Epidermal melanocyte (primary cell): ENCODE measurements at regions not wholly inside any gene's neighbourhood (a gene's known extent, or its start where the extent isn't known, plus 50 kb on each side); places are given as distances from the start of the nearest gene placed in this dataset.

ENCODE experiments used
- DNase-seq: peaks from one replicate; pipeline ENCODE4 v3.0.0; 2011; ENCODE audit warnings: low spot score; ENCODE audit not compliant: insufficient read length

DNA sequence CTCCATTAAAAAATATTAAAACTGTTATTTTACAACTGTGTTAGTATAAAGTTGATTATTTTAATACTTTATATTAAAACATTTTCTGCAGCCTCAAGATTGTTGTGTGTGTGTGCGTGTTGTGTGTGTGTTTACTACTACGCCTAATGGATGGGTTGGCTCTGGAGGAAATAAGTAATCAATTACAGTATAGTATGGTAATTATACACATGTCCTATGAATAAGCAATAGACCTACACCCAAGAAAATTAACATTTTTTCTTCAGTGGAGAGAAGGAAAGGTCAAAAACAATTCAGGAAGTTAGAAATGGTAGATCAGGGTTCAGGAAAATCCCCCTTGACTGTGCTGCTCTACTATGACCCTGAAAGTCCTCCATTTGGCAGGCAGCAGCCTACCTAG, 65.7 kb upstream of the DYRK2 start:
- no peak for DNase-seq

DNA sequence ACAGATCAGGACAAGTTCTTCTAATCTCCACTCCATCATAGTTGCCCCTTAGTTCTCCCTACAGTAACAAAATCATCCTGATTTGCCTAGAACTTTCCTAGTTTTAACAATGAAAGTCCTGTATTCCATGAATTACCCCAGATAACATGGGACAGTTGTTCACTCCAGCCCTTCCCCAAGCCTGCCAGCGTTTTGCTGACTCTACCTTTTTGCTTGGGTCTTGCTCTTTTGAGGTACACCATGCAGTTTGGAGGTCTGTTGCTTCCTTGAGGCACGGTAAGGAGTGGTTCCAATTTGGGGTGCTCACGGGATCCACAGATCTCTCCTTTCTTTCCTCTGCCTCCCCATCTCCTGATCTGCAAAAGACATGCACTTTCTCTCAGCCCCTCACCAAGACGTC, 61.6 kb upstream of the DYRK2 start:
- DNase-seq = no peak

DNA sequence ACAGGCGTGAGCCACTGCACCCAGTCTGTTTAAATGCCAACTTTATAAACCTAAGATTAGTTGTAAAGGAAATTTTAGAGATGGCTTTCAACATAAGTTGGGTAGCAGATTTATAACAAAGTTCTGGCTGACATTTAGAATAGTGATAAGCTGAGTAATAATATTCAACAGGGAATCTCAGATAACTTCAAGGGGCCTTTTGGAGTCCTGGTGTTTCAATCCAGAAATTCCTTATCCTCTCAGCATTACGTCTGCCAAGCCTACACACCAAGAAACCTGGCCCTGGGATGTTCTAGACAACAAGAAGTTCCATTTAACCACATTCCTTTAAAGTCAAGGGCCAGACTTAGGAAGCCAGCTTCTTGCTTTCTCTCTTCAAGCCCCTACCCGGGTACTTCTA, 59.5 kb upstream of the DYRK2 start:
- DNase-seq = no peak

DNA sequence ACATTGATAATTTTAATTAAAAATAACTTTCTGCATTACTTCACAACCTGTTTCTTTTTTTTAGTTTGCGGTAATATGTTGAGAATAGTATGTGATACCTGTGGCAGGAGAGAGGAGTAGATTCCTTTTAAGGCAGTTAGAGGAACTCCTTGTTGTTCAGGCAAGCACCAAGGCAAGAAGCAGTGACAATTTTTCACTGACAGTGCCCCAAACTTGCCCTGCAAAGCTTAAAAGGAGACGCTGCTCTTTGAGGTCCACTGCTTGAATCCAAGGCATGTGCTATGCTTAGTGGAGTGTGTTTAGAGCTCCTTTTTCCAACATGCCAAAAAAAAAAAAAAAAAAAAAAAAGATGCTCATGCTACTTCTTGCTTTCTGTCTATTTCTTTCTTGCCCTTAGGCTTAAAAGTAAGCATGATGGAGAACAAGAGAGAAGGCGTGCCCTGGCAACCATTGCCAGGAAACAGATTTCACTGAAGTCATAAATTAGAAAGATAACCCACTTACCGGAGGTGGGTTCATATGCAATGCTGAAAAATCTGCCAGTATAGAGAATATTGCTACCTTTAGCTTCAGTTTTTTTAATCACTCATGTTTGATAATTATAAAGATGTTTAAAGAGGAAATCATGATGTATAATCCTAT, 58.3 kb upstream of the DYRK2 start:
- no peak for DNase-seq

DNA sequence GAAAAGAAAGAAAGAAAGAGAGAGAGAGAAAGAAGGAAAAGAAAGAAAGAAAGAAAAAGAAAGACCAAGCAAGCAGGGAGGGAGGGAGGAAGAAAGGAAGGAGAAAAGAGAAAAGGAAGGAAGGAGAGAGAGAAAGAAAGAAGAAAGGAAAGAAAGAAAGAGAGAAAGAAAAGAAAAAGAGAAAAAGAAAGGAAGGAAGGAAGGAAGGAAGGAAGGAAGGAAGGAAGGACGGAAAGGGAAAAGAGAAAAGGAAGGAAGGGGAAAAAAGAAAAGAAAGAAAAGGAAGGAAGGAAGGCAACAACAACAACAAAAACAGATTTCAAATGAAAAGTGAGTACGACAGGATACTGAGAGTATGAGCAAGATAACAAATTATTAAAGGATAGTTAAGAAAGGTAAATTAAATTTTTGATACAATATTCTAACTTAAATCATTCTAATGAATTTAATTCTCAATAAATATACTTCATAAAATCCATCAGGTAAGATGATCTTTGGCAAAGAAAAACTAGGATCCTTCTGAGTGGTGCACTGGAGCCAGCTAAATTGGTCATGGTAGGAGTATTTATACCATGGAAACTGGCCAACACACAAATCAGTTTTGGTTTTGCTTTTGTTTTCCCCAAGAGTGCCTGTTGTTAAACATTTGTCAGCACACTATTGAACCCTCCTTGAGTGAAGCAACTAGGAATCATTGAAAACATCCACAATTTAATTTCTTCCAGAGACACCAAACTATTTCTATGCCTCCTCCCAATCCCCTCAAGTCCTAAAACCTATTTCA, 56.1 kb upstream of the DYRK2 start:
- DNase-seq = no peak

DNA sequence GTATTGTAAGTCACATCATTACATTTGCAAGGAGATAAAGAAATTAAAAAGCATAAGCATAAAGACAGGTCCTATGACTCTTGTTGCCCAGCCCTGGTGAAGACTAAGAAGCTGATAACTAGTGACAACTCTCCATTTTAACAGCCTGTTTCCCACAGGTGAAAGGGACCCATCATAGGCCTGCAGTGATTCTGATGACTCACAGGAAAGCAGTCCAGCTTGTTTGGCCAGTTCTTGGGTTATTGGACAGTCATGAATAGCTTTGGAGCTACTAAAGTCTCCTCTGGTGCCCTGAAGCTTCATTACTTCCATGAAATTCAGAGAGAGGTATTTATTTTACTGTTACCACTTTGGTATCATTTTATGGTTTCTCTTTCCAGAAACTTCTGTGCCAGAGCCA, 55.5 kb upstream of the DYRK2 start:
- DNase-seq = no peak

DNA sequence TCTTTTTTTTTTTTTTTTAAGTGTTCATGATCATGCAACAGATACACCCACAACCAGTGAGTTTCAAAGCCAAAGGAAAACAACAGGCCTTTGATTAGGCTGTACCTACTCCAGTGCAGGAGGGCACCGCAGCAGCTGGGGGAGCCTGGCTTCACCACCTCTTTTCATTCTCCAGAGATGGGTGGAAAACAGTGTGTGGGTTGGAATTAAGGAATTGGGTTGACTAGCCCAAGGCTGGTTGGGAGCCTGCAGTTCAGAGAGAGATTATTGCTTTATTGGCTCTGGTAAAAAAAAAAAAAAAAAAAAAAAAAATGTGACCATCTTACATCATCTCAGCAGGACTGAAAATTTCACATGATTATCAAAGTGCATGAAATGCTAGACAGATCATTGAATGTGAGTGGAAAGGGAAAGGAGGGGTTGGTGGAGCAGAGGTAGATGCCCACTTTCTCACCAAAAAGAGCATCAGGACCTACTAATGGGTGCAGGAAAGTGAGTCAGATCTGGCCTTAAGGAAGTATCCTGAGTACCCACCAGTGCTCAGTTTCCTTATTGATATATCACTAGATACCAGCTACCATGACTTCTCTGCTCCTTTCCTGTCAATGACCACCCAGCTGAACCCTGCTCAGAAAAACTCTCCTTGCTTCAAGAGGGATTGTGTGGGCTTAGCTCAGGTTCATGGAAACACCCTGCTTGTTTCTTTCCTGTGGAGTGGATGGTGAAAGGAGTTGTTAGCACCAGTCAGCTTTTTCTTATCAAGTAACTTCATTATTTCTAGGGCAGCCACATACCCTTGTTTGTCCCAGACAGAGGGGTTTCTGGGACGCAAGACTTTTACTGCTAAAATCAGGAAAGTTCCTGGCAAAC, 54.8 kb upstream of the DYRK2 start:
- no peak for DNase-seq

DNA sequence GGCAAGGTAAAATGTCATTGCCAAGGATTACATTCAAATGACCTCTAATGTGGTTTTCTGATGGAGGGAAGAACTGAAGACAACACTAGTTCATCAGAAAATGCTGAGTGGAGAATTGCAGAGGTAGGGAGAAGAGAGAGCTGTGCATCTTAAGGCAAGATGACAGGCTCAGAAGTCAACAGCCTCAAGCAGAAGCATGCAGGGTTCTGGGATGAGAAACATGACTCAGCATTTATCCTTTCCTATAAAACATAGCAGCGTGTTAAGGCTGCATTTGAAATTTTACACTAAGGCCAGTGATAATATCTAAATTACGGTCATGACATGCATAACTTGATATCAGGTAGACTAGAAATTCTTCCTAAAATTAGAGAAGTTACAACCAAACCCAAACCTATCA, 53.7 kb upstream of the DYRK2 start:
- DNase-seq = no peak

DNA sequence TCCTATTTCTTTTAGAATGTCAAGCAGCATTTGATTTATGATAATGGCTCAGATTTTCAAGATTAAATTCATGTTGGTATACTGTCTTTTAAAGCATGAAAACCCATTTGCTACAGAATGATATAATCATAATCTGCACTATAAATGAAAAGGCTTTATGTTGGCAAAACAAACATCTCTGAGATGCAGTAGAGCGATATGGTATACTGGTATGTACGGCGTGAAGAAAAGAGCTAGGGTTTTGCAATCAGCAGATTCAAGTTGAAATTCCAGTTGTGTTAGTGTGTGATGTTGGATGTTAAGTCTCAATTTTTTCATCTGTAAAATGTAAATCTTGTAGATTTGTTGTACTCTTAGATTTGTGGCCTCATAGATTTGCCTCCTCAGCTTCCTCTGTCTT, 53.2 kb upstream of the DYRK2 start:
- no peak for DNase-seq

DNA sequence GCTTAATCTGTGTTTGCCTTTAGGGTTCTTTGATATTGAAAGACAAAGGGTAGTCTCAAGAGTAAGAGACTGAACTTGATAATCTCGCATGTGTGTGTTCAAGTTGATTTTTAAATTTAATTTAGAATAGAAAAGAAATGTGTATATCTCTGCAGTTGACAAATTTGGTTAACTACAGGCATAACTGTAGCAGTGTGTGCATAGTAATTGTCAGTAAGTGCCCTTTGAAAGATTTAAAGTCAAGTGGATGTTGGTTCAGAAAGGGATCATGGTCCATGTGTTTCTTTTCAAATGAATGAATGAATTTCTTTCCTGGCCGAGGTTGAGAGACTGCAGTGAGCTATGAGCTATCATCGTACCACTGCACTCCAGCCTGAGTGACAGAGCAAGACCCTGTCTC, 49.9 kb upstream of the DYRK2 start:
- no peak for DNase-seq
